Psoas muscle (tissue), 7 donors: ENCODE measurements at regions not wholly inside any gene's neighbourhood (a gene's known extent, or its start where the extent isn't known, plus 50 kb on each side); places are given as distances from the start of the nearest gene placed in this dataset.

Experiments used
- ATAC-seq, 4 donors: fragments of 200-7000 bp; cut with Tn5 transposase; one replicate each; pipeline ENCODE4 v1.9.1; 2020; ENCODE audit warnings: moderate library complexity in 3 of 4, mild to moderate bottlenecking in 2 of 4
- DNase-seq, 2 donors: peaks; one replicate each; pipeline ENCODE4 v3.0.0-alpha.2; 2020
- H3K27ac ChIP-seq: fragments of 200-600 bp; one replicate; pipeline ENCODE4 v1.8.0; 2022
- H3K27me3 ChIP-seq, 3 donors: fragments of 200-600 bp in 1 of 3; one replicate each; pipeline versions ENCODE4 v1.6.1 to v1.8.0; 2013 to 2022; ENCODE audit warnings: low read length in 2 of 3, mild to moderate bottlenecking in 2 of 3, moderate library complexity in 1 of 3; ENCODE audit not compliant: insufficient read depth in 3 of 3
- H3K36me3 ChIP-seq, 2 donors: fragments of 200-600 bp in 1 of 2; one replicate each; pipeline versions ENCODE4 v1.6.1 to v1.8.0; 2013 to 2022; ENCODE audit warnings: low read depth in 1 of 2, mild to moderate bottlenecking in 1 of 2, moderate library complexity in 1 of 2; ENCODE audit not compliant: insufficient read depth in 1 of 2
- H3K4me1 ChIP-seq: fragments of 200-600 bp; one replicate; pipeline ENCODE4 v1.8.0; 2022
- H3K4me3 ChIP-seq: fragments of 200-600 bp; one replicate; pipeline ENCODE4 v1.8.0; 2022; ENCODE audit warnings: mild to moderate bottlenecking
- H3K9me3 ChIP-seq: fragments of 200-600 bp; one replicate; pipeline ENCODE4 v1.8.0; 2022
- WGBS, 3 donors: extraction: QIAGEN DNeasy Blood & Tissue Kit; methylation state at CpG; one replicate each; pipeline versions ENCODE4 v1.1.6 to v1.1.7; 2013; 5-methylcytosine and 5-hydroxymethylcytosine counted together
- intact Hi-C, 2 donors: fragments of 100-400 bp; cut with DNase I; formaldehyde crosslinking; loops; one replicate each; pipeline versions ENCODE4 v1.11.0 to v1.14.2; 2022
- TF ChIP-seq, protein P1 (sequence below): fragments of 200-600 bp; IDR thresholded peaks from one replicate; pipeline ENCODE4 v1.8.0; 2022; ENCODE audit warnings: antibody characterized with exemption
- donor health status: healthy with polysubstance abuse.
- donor health status: DM: no; HTN: no; CAD: no; lungs with moderate emphysema.
- donor health status: Bipolar disorder and iron deficiency.
- donor health status: healthy.
- donor health status: DM: yes; HTN: yes; CAD: no.
- donor health status: DM: no; HTN: no; CAD: no.
- donor health status: DM: yes; HTN: yes; CAD: no.

DNA sequence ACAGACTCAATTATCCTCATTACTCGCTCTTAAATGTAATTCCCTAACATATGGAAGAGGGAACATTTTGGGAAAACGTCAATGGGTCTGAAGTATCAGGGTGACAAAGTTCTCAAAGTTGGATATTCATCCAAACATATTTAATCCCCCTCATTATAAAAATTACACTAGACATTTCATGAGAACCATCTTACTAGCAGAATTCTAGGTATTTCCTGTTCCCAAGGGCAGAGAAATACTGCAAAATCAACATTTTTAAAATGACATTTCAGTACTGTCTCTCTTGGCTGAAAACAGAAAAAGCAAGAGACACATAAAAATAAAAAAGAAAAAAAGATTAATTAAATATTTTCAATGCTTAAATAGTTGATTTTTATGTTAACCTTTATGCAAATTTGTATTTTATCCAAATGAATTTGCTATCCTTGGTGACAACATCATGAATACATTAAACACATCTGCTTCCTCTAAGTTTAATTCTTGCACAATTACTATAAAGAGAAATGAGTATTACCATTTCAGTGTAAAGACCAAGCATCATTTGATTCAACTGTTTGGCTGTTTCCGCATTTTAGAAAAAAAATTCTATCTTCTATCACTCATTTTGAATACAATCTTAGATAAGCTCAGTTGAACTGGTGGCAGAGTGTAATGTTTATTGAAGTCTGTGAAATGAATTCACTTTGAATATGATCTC, 114.8 kb upstream of the COL8A1 start:
- DNase-seq (no peak), ATAC-seq (no peak)
- H3K36me3 ChIP-seq = no peaks in the 10 kb centered on the region
- TF ChIP-seq, protein P1, sequence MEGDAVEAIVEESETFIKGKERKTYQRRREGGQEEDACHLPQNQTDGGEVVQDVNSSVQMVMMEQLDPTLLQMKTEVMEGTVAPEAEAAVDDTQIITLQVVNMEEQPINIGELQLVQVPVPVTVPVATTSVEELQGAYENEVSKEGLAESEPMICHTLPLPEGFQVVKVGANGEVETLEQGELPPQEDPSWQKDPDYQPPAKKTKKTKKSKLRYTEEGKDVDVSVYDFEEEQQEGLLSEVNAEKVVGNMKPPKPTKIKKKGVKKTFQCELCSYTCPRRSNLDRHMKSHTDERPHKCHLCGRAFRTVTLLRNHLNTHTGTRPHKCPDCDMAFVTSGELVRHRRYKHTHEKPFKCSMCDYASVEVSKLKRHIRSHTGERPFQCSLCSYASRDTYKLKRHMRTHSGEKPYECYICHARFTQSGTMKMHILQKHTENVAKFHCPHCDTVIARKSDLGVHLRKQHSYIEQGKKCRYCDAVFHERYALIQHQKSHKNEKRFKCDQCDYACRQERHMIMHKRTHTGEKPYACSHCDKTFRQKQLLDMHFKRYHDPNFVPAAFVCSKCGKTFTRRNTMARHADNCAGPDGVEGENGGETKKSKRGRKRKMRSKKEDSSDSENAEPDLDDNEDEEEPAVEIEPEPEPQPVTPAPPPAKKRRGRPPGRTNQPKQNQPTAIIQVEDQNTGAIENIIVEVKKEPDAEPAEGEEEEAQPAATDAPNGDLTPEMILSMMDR = no peak
- H3K9me3 ChIP-seq = no peaks in the 10 kb centered on the region
- no peaks in the 10 kb centered on the region for H3K4me1 ChIP-seq
- WGBS, 3 donors = 80 to 89% (median 80%) methylated on average over 3 of the region's 3 CpGs
- H3K27ac ChIP-seq = no peak overlapping the region
- intact Hi-C loops = no loop called here
- no peaks in the 10 kb centered on the region for H3K27me3 ChIP-seq
- no peak overlapping the region for H3K4me3 ChIP-seq

- ATAC-seq = no peak
- Histone ChIP-seq H3K9me3 (no peaks in the 10 kb centered on the region), H3K36me3 (no peaks in the 10 kb centered on the region), H3K27ac (no peak overlapping the region), H3K27me3 (no peaks in the 10 kb centered on the region), H3K4me3 (no peak overlapping the region), H3K4me1 (no peaks in the 10 kb centered on the region)
- TF ChIP-seq, protein P1 = no peak
- WGBS, 3 donors = 88 to 92% (median 89%) methylated on average over 2 of the region's 2 CpGs
- intact Hi-C loops = no loop called here
- no peak for DNase-seq
Observed at GRCh38 chr3:99522147-99522546, 116.2 kb upstream of the COL8A1 start.

DNA sequence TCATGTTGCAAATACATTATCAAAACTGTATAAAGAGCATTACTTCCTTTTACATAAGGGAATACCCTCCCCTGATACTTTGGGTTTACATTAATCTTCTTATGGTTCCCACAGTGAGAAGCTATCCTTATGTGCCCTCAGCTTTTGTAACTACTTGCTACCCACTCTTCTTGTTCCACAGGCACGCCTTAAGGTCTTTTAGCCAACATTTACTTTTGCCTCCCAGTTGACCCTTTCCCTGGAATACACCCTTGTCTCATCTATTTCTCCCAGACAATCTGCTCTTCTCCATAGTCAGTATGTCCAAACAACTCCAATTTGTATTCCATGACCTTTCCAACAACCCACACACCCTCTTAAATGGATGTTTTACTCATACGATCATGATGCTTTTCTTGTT, 116.8 kb upstream of the COL8A1 start:
- no peak overlapping the region for H3K4me3 ChIP-seq
- H3K36me3 ChIP-seq = no peaks in the 10 kb centered on the region
- 83 to 91% (median 90%) methylated on average over 2 of the region's 2 CpGs for WGBS, 3 donors
- ATAC-seq = no peak
- no peak overlapping the region for H3K27ac ChIP-seq
- intact Hi-C loops = no loop called here
- no peaks in the 10 kb centered on the region for H3K9me3 ChIP-seq
- DNase-seq = no peak
- H3K27me3 ChIP-seq = peaks cover 0 to 2% (median 0%) of the 10 kb centered on the region in 3 donors
- H3K4me1 ChIP-seq = no peaks in the 10 kb centered on the region
- TF ChIP-seq, protein P1 = no peak

- ATAC-seq (no peak), DNase-seq (no peak)
- intact Hi-C loops = no loop called here
Observed at GRCh38 chr3:99520513-99520912, 117.9 kb upstream of the COL8A1 start.

More at GRCh38 chr3:99520513-99520912, 117.9 kb upstream of the COL8A1 start:
- TF ChIP-seq, protein P1 = no peak
- Histone ChIP-seq H3K9me3 (no peaks in the 10 kb centered on the region), H3K27ac (no peak overlapping the region), H3K4me3 (no peak overlapping the region), H3K36me3 (no peaks in the 10 kb centered on the region), H3K4me1 (no peaks in the 10 kb centered on the region), H3K27me3 (peaks cover 0 to 2% (median 0%) of the 10 kb centered on the region in 3 donors)
